Upper lobe of right lung (tissue), 1 donor: ENCODE measurements at regions not wholly inside any gene's neighbourhood (a gene's known extent, or its start where the extent isn't known, plus 50 kb on each side); places are given as distances from the start of the nearest gene placed in this dataset.

Experiments
- ATAC-seq: fragments of 200-7000 bp; cut with Tn5 transposase; one replicate; pipeline ENCODE4 v1.9.1; 2020; ENCODE audit warnings: mild to moderate bottlenecking, moderate library complexity
- DNase-seq: peaks from one replicate; pipeline ENCODE4 v3.0.0-alpha.2; 2020
- H3K27ac ChIP-seq: fragments of 200-600 bp; one replicate; pipeline ENCODE4 v1.8.0; 2022
- H3K27me3 ChIP-seq: fragments of 200-600 bp; one replicate; pipeline ENCODE4 v1.8.0; 2022; ENCODE audit warnings: mild to moderate bottlenecking
- H3K36me3 ChIP-seq: fragments of 200-600 bp; one replicate; pipeline ENCODE4 v1.8.0; 2022
- H3K4me1 ChIP-seq: fragments of 200-600 bp; one replicate; pipeline ENCODE4 v1.8.0; 2022
- H3K4me3 ChIP-seq: fragments of 200-600 bp; one replicate; pipeline ENCODE4 v1.8.0; 2022; ENCODE audit warnings: mild to moderate bottlenecking
- H3K9me3 ChIP-seq: fragments of 200-600 bp; one replicate; pipeline ENCODE4 v1.8.0; 2022
- CTCF ChIP-seq: fragments of 200-600 bp; IDR thresholded peaks from one replicate; pipeline ENCODE4 v1.8.0; 2022; ENCODE audit warnings: antibody characterized with exemption
- intact Hi-C: fragments of 100-400 bp; cut with DNase I; formaldehyde crosslinking; loops from one replicate; pipeline ENCODE4 v1.11.0; 2022
- donor health status: DM: no; HTN: yes; CAD: no; lungs with severe emphysema.

- no peak for TF ChIP-seq CTCF
- DNase-seq = no peak
- ATAC-seq = no peak
- Histone ChIP-seq H3K4me1 (no peaks in the 10 kb centered on the region), H3K4me3 (no peak overlapping the region), H3K27me3 (no peaks in the 10 kb centered on the region), H3K9me3 (no peaks in the 10 kb centered on the region), H3K36me3 (no peaks in the 10 kb centered on the region), H3K27ac (no peak overlapping the region)
- intact Hi-C loops = no loop called here
These were observed 57.8 kb upstream of the ST8SIA3 start for GRCh38 chr18:57294547-57294946.

- no peak overlapping the region for H3K27ac ChIP-seq
- no peak for TF ChIP-seq CTCF
- H3K36me3 ChIP-seq = no peaks in the 10 kb centered on the region
- H3K4me1 ChIP-seq = no peaks in the 10 kb centered on the region
- no peaks in the 10 kb centered on the region for H3K27me3 ChIP-seq
- DNase-seq (no peak), ATAC-seq (no peak)
- no peaks in the 10 kb centered on the region for H3K9me3 ChIP-seq
- intact Hi-C loops = no loop called here
- no peak overlapping the region for H3K4me3 ChIP-seq
These were observed 56.0 kb upstream of the ST8SIA3 start for GRCh38 chr18:57296336-57296735.

GRCh38 chr18:57297306-57297705 lies 55.1 kb upstream of the ST8SIA3 start:
- Histone ChIP-seq H3K9me3 (no peaks in the 10 kb centered on the region), H3K36me3 (no peaks in the 10 kb centered on the region), H3K4me1 (no peaks in the 10 kb centered on the region), H3K4me3 (no peak overlapping the region), H3K27ac (no peak overlapping the region), H3K27me3 (no peaks in the 10 kb centered on the region)
- no peak for DNase-seq
- intact Hi-C loops = no loop called here
- no peak for TF ChIP-seq CTCF
- ATAC-seq = no peak

GRCh38 chr18:57299931-57300330 lies 52.4 kb upstream of the ST8SIA3 start:
- ATAC-seq (no peak), DNase-seq (no peak)
- Histone ChIP-seq H3K4me3 (no peak overlapping the region), H3K9me3 (no peaks in the 10 kb centered on the region), H3K27ac (no peak overlapping the region), H3K36me3 (no peaks in the 10 kb centered on the region), H3K4me1 (no peaks in the 10 kb centered on the region), H3K27me3 (no peaks in the 10 kb centered on the region)
- intact Hi-C loops = no loop called here
- TF ChIP-seq CTCF = no peak

- intact Hi-C loops = no loop called here
- ATAC-seq (no peak), DNase-seq (no peak)
- Histone ChIP-seq H3K27me3 (no peaks in the 10 kb centered on the region), H3K4me3 (no peak overlapping the region), H3K9me3 (no peaks in the 10 kb centered on the region), H3K4me1 (no peaks in the 10 kb centered on the region), H3K27ac (no peak overlapping the region), H3K36me3 (no peaks in the 10 kb centered on the region)
- no peak for TF ChIP-seq CTCF
These were observed 50.5 kb upstream of the ST8SIA3 start for GRCh38 chr18:57301573-57302559.
